ENCODE measurements at regions not wholly inside any gene's neighbourhood (a gene's known extent, or its start where the extent isn't known, plus 50 kb on each side); places are given as distances from the start of the nearest gene placed in this dataset.
"Not testable (repeated sequence)": the region's sequence is repeated elsewhere in the genome, so short reads cannot be mapped to it uniquely, and the experiment has no call there.

GRCh38 chr2:146591908-146592307, 1252.9 kb upstream of the ACVR2A start:
- Histone ChIP-seq H3K4me3 (ENCODE audit: low read depth, low read length) (no peak overlapping the region), H3K36me3 (ENCODE audit: insufficient read depth) (no peaks in the 10 kb centered on the region), H3K27ac (ENCODE audit: low read depth) (no peak overlapping the region), H3K4me1 (ENCODE audit: insufficient read depth) (no peaks in the 10 kb centered on the region)
- DNase-seq (ENCODE audit: extremely low spot score): no peak
- 47% methylated on average over 4 of the region's 4 CpGs for WGBS

- no peak for DNase-seq (ENCODE audit: extremely low spot score)
- Histone ChIP-seq H3K4me3 (ENCODE audit: low read depth, low read length) (no peak overlapping the region), H3K36me3 (ENCODE audit: insufficient read depth) (no peaks in the 10 kb centered on the region), H3K27ac (ENCODE audit: low read depth) (no peak overlapping the region), H3K4me1 (ENCODE audit: insufficient read depth) (no peaks in the 10 kb centered on the region)
- 97% methylated on average over 38 of the region's 38 CpGs for WGBS
Observed at GRCh38 chr2:146587291-146587713, 1257.5 kb upstream of the ACVR2A start.

GRCh38 chr2:146584316-146584715, 1260.5 kb upstream of the ACVR2A start:
- 97% methylated on average over 2 of the region's 2 CpGs for WGBS
- H3K4me1 ChIP-seq (ENCODE audit: insufficient read depth): no peaks in the 10 kb centered on the region
- no peak overlapping the region for H3K27ac ChIP-seq (ENCODE audit: low read depth)
- H3K36me3 ChIP-seq (ENCODE audit: insufficient read depth): no peaks in the 10 kb centered on the region
- H3K4me3 ChIP-seq (ENCODE audit: low read depth, low read length): no peak overlapping the region
- no peak for DNase-seq (ENCODE audit: extremely low spot score)

- H3K36me3 ChIP-seq (ENCODE audit: insufficient read depth): peaks cover 2% of the 10 kb centered on the region
- DNase-seq (ENCODE audit: extremely low spot score): no peak
- WGBS: 40% methylated on average over 1 of the region's 1 CpG
- H3K27ac ChIP-seq (ENCODE audit: low read depth): no peak overlapping the region
- H3K4me3 ChIP-seq (ENCODE audit: low read depth, low read length): no peak overlapping the region
- H3K4me1 ChIP-seq (ENCODE audit: insufficient read depth): no peaks in the 10 kb centered on the region
Observed at GRCh38 chr2:146579147-146579930, 1265.5 kb upstream of the ACVR2A start.

GRCh38 chr2:146576339-146577111, 1268.3 kb upstream of the ACVR2A start:
- Histone ChIP-seq H3K4me3 (ENCODE audit: low read depth, low read length) (no peak overlapping the region), H3K36me3 (ENCODE audit: insufficient read depth) (peaks cover 2% of the 10 kb centered on the region), H3K27ac (ENCODE audit: low read depth) (no peak overlapping the region), H3K4me1 (ENCODE audit: insufficient read depth) (no peaks in the 10 kb centered on the region)
- DNase-seq (ENCODE audit: extremely low spot score): no peak
- 55% methylated on average over 8 of the region's 8 CpGs for WGBS

GRCh38 chr2:146572598-146572997, 1272.2 kb upstream of the ACVR2A start:
- 84% methylated on average over 1 of the region's 1 CpG for WGBS
- no peak overlapping the region for H3K4me3 ChIP-seq (ENCODE audit: low read depth, low read length)
- H3K4me1 ChIP-seq (ENCODE audit: insufficient read depth): no peaks in the 10 kb centered on the region
- peaks cover 2% of the 10 kb centered on the region for H3K36me3 ChIP-seq (ENCODE audit: insufficient read depth)
- DNase-seq (ENCODE audit: extremely low spot score): no peak
- H3K27ac ChIP-seq (ENCODE audit: low read depth): no peak overlapping the region

- no peaks in the 10 kb centered on the region for H3K36me3 ChIP-seq (ENCODE audit: insufficient read depth)
Observed at GRCh38 chr2:146561996-146562395, 1282.8 kb upstream of the ACVR2A start.

GRCh38 chr2:146547236-146547635, 1297.6 kb upstream of the ACVR2A start:
- no peak overlapping the region for H3K27ac ChIP-seq (ENCODE audit: low read depth)
- no peaks in the 10 kb centered on the region for H3K36me3 ChIP-seq (ENCODE audit: insufficient read depth)
- no peak for DNase-seq (ENCODE audit: extremely low spot score)
- WGBS: 95% methylated on average over 6 of the region's 6 CpGs
- H3K4me3 ChIP-seq (ENCODE audit: low read depth, low read length): no peak overlapping the region
- no peaks in the 10 kb centered on the region for H3K4me1 ChIP-seq (ENCODE audit: insufficient read depth)

More at GRCh38 chr2:146561996-146562395, 1282.8 kb upstream of the ACVR2A start:
- Histone ChIP-seq H3K4me1 (ENCODE audit: insufficient read depth) (no peaks in the 10 kb centered on the region), H3K27ac (ENCODE audit: low read depth) (no peak overlapping the region), H3K4me3 (ENCODE audit: low read depth, low read length) (no peak overlapping the region)
- no peak for DNase-seq (ENCODE audit: extremely low spot score)
- WGBS: 100% methylated on average over 1 of the region's 1 CpG

- no peaks in the 10 kb centered on the region for H3K36me3 ChIP-seq (ENCODE audit: insufficient read depth)
- no peaks in the 10 kb centered on the region for H3K4me1 ChIP-seq (ENCODE audit: insufficient read depth)
- 89% methylated on average over 5 of the region's 5 CpGs for WGBS
- no peak overlapping the region for H3K27ac ChIP-seq (ENCODE audit: low read depth)
- H3K4me3 ChIP-seq (ENCODE audit: low read depth, low read length): no peak overlapping the region
- DNase-seq (ENCODE audit: extremely low spot score): no peak
Observed at GRCh38 chr2:146544701-146545100, 1300.1 kb upstream of the ACVR2A start.

GRCh38 chr2:146541896-146542295, 1302.9 kb upstream of the ACVR2A start:
- H3K4me1 ChIP-seq (ENCODE audit: insufficient read depth): no peaks in the 10 kb centered on the region
- no peak for DNase-seq (ENCODE audit: extremely low spot score)
- WGBS: 86% methylated on average over 1 of the region's 1 CpG

GRCh38 chr2:146540271-146540932, 1304.4 kb upstream of the ACVR2A start:
- Histone ChIP-seq H3K36me3 (ENCODE audit: insufficient read depth) (no peaks in the 10 kb centered on the region), H3K4me1 (ENCODE audit: insufficient read depth) (no peaks in the 10 kb centered on the region), H3K27ac (ENCODE audit: low read depth) (no peak overlapping the region), H3K4me3 (ENCODE audit: low read depth, low read length) (no peak overlapping the region)
- DNase-seq (ENCODE audit: extremely low spot score): no peak
- 62% methylated on average over 3 of the region's 3 CpGs for WGBS

More at GRCh38 chr2:146541896-146542295, 1302.9 kb upstream of the ACVR2A start:
- no peak overlapping the region for H3K27ac ChIP-seq (ENCODE audit: low read depth)
- no peaks in the 10 kb centered on the region for H3K36me3 ChIP-seq (ENCODE audit: insufficient read depth)
- H3K4me3 ChIP-seq (ENCODE audit: low read depth, low read length): no peak overlapping the region

- DNase-seq (ENCODE audit: extremely low spot score); H3K4me1 ChIP-seq (ENCODE audit: insufficient read depth); H3K27ac ChIP-seq (ENCODE audit: low read depth); H3K36me3 ChIP-seq (ENCODE audit: insufficient read depth); H3K4me3 ChIP-seq (ENCODE audit: low read depth, low read length): not testable (repeated sequence)
- 89% methylated on average over 5 of the region's 5 CpGs for WGBS
Observed at GRCh38 chr2:146539739-146540138, 1305.1 kb upstream of the ACVR2A start.

GRCh38 chr2:146537477-146537876, 1307.4 kb upstream of the ACVR2A start:
- Histone ChIP-seq H3K36me3 (ENCODE audit: insufficient read depth) (no peaks in the 10 kb centered on the region), H3K27ac (ENCODE audit: low read depth) (no peak overlapping the region), H3K4me3 (ENCODE audit: low read depth, low read length) (no peak overlapping the region), H3K4me1 (ENCODE audit: insufficient read depth) (no peaks in the 10 kb centered on the region)
- WGBS: over 99% methylated on average over 2 of the region's 2 CpGs
- DNase-seq (ENCODE audit: extremely low spot score): no peak
